Frontal cortex (tissue), 3 donors: ENCODE measurements at regions not wholly inside any gene's neighbourhood (a gene's known extent, or its start where the extent isn't known, plus 50 kb on each side); places are given as distances from the start of the nearest gene placed in this dataset.

Source experiments
- DNase-seq, 2 donors: peaks; one replicate each; pipeline ENCODE4 v3.0.0; 2012; ENCODE audit warnings: low spot score in 2 of 2
- FAIRE-seq: peaks from 2 replicates; lab custom pipeline; 2012; peaks lifted over from hg19 to GRCh38; lab: Jason Lieb, UNC
- donor health status: control.
- donor health status: control.
- donor health status: control.

- DNase-seq (no peak), FAIRE-seq (no peak)
Observed at GRCh38 chr3:84820906-84821305, 137.9 kb upstream of the CADM2 start.

GRCh38 chr3:84825817-84826216 lies 133.0 kb upstream of the CADM2 start:
- no peak for DNase-seq

GRCh38 chr3:84830476-84830875 lies 128.3 kb upstream of the CADM2 start:
- DNase-seq: no peak
- FAIRE-seq: no peak

More at GRCh38 chr3:84825817-84826216, 133.0 kb upstream of the CADM2 start:
- FAIRE-seq: no peak

GRCh38 chr3:84835366-84835765 lies 123.4 kb upstream of the CADM2 start:
- FAIRE-seq (no peak), DNase-seq (no peak)

- DNase-seq (no peak), FAIRE-seq (no peak)
Observed at GRCh38 chr3:84836961-84837360, 121.8 kb upstream of the CADM2 start.

GRCh38 chr3:84877092-84877491 lies 81.7 kb upstream of the CADM2 start:
- no peak for DNase-seq

GRCh38 chr3:84881288-84881687 lies 77.5 kb upstream of the CADM2 start:
- DNase-seq (no peak), FAIRE-seq (no peak)

More at GRCh38 chr3:84877092-84877491, 81.7 kb upstream of the CADM2 start:
- no peak for FAIRE-seq

GRCh38 chr3:84885199-84885882 lies 73.4 kb upstream of the CADM2 start:
- FAIRE-seq (no peak), DNase-seq (no peak)

GRCh38 chr3:84891851-84892250 lies 66.9 kb upstream of the CADM2 start:
- DNase-seq: no peak
- no peak for FAIRE-seq

- no peak for DNase-seq
- FAIRE-seq: no peak
Observed at GRCh38 chr3:84893211-84893610, 65.6 kb upstream of the CADM2 start.

- FAIRE-seq (no peak), DNase-seq (no peak)
Observed at GRCh38 chr3:84904212-84904611, 54.6 kb upstream of the CADM2 start.

GRCh38 chr3:84904816-84905555 lies 53.8 kb upstream of the CADM2 start:
- no peak for FAIRE-seq
- no peak for DNase-seq

GRCh38 chr3:84905556-84905920 lies 53.3 kb upstream of the CADM2 start:
- DNase-seq: no peak

GRCh38 chr3:84906065-84906464 lies 52.7 kb upstream of the CADM2 start:
- DNase-seq (no peak), FAIRE-seq (no peak)

More at GRCh38 chr3:84905556-84905920, 53.3 kb upstream of the CADM2 start:
- FAIRE-seq: no peak
